Esophagus muscularis mucosa (tissue), 4 donors: ENCODE measurements at regions not wholly inside any gene's neighbourhood (a gene's known extent, or its start where the extent isn't known, plus 50 kb on each side); places are given as distances from the start of the nearest gene placed in this dataset.

ENCODE experiments used
- DNase-seq: peaks from one replicate; pipeline ENCODE4 v3.0.0-alpha.2; 2017; ENCODE audit errors: extremely low spot score
- H3K27ac ChIP-seq, 4 donors: fragments of 200-600 bp; sonication (generic); replicated peaks in 1 of 4; 1 replicate in 3 of 4; 2 replicates in 1 of 4; pipeline ENCODE4 v1.5.1; 2016 to 2019; ENCODE audit warnings: mild to moderate bottlenecking in 1 of 4
- H3K27me3 ChIP-seq, 4 donors: fragments of 200-600 bp; sonication (generic); one replicate each; pipeline versions ENCODE4 v1.5.1 to v1.6.0; 2016 to 2019
- H3K36me3 ChIP-seq, 4 donors: fragments of 200-600 bp; sonication (generic); one replicate each; pipeline ENCODE4 v1.5.1; 2016 to 2019
- H3K4me1 ChIP-seq, 4 donors: fragments of 200-600 bp; sonication (generic); one replicate each; pipeline ENCODE4 v1.5.1; 2016 to 2019
- H3K4me3 ChIP-seq, 4 donors: fragments of 200-600 bp; sonication (generic); 1 replicate in 2 of 4; 2 replicates in 2 of 4; pipeline ENCODE4 v1.5.1; 2016 to 2019; ENCODE audit warnings: mild to moderate bottlenecking in 4 of 4, moderate library complexity in 1 of 4
- H3K9me3 ChIP-seq, 4 donors: fragments of 200-600 bp; sonication (generic); 1 replicate in 3 of 4; 2 replicates in 1 of 4; pipeline ENCODE4 v1.5.1; 2016 to 2019
- CTCF ChIP-seq, 3 experiments: fragments of 200-600 bp in 2 of 3; fragments of 450-650 bp in 1 of 3; sonication (generic) in 2 of 3; IDR thresholded peaks; one replicate each; pipeline ENCODE4 v1.5.1; 2017 to 2019; ENCODE audit warnings: antibody characterized with exemption in 3 of 3, mild to moderate bottlenecking in 2 of 3, moderate library complexity in 1 of 3
- EP300 ChIP-seq: sonication (generic); formaldehyde crosslinking; IDR thresholded peaks from one replicate; pipeline ENCODE4 v1.6.1; 2017; ENCODE audit warnings: antibody characterized with exemption
- POLR2A ChIP-seq: fragments of 450-650 bp; IDR thresholded peaks from one replicate; pipeline ENCODE4 v1.6.1; 2017; ENCODE audit warnings: antibody characterized with exemption, moderate library complexity, mild to moderate bottlenecking, low read depth
- POLR2AphosphoS5 ChIP-seq, 2 donors: sonication (generic); formaldehyde crosslinking; IDR thresholded peaks; one replicate each; pipeline ENCODE4 v1.6.1; 2017; ENCODE audit warnings: antibody characterized with exemption in 2 of 2
- WGBS: methylation state at CpG from one replicate; pipeline ENCODE4 v1.1.5; 2018; 5-methylcytosine and 5-hydroxymethylcytosine counted together
- intact Hi-C: fragments of 100-400 bp; cut with DNase I; formaldehyde crosslinking; loops from one replicate; pipeline ENCODE4 v1.15.1; 2023

- no peak for TF ChIP-seq POLR2A
- Histone ChIP-seq H3K9me3 (no peaks in the 10 kb centered on the region), H3K27me3 (no peaks in the 10 kb centered on the region), H3K4me1 (no peaks in the 10 kb centered on the region), H3K4me3 (no peak overlapping the region), H3K27ac (no peak overlapping the region), H3K36me3 (no peaks in the 10 kb centered on the region)
- intact Hi-C loops, result no loop called here
- no peak for DNase-seq
- 61% methylated on average over 4 of the region's 4 CpGs for WGBS
These were observed 157.4 kb downstream of the MZT1 start for GRCh38 chr13:72570019-72570418.

- Histone ChIP-seq H3K9me3 (no peaks in the 10 kb centered on the region), H3K36me3 (no peaks in the 10 kb centered on the region), H3K4me1 (no peaks in the 10 kb centered on the region), H3K27me3 (no peaks in the 10 kb centered on the region), H3K4me3 (no peak overlapping the region), H3K27ac (no peak overlapping the region)
- intact Hi-C loops, result no loop called here
- 85% methylated on average over 5 of the region's 5 CpGs for WGBS
- TF ChIP-seq POLR2AphosphoS5 (IDR thresholded peaks at IDR 0.05), result no peak
- no peak for TF ChIP-seq CTCF (IDR thresholded peaks at IDR 0.05)
- no peak for TF ChIP-seq EP300
- TF ChIP-seq POLR2A, result no peak
- DNase-seq, result no peak
These were observed 159.9 kb downstream of the MZT1 start for GRCh38 chr13:72567566-72567965.

- no peak for DNase-seq
- H3K4me3 ChIP-seq, result no peak overlapping the region
- no peak overlapping the region for H3K27ac ChIP-seq
- 85% methylated on average over 3 of the region's 3 CpGs for WGBS
- no peaks in the 10 kb centered on the region for H3K27me3 ChIP-seq
- H3K9me3 ChIP-seq, result no peaks in the 10 kb centered on the region
- no peaks in the 10 kb centered on the region for H3K4me1 ChIP-seq
- intact Hi-C loops, result no loop called here
- H3K36me3 ChIP-seq, result no peaks in the 10 kb centered on the region
- TF ChIP-seq POLR2A (no peak), CTCF (IDR thresholded peaks at IDR 0.05) (no peak), POLR2AphosphoS5 (IDR thresholded peaks at IDR 0.05) (no peak), EP300 (no peak)
These were observed 160.9 kb downstream of the MZT1 start for GRCh38 chr13:72566526-72566925.

- Histone ChIP-seq H3K36me3 (no peaks in the 10 kb centered on the region), H3K27me3 (no peaks in the 10 kb centered on the region), H3K27ac (no peak overlapping the region), H3K4me3 (no peak overlapping the region), H3K9me3 (no peaks in the 10 kb centered on the region), H3K4me1 (no peaks in the 10 kb centered on the region)
- intact Hi-C loops, result no loop called here
- WGBS, result 20% methylated on average over 1 of the region's 1 CpG
- DNase-seq, result no peak
- peak; percentile 9 to 40 (median 33) for TF ChIP-seq CTCF (IDR thresholded peaks at IDR 0.05)
- TF ChIP-seq POLR2AphosphoS5 (IDR thresholded peaks at IDR 0.05), result no peak
- TF ChIP-seq EP300, result no peak
- no peak for TF ChIP-seq POLR2A
These were observed 161.5 kb downstream of the MZT1 start for GRCh38 chr13:72565893-72566292.

GRCh38 chr13:72562686-72563085 is 164.7 kb downstream of the MZT1 start:
- no peak overlapping the region for H3K27ac ChIP-seq
- H3K4me3 ChIP-seq, result no peak overlapping the region
- H3K9me3 ChIP-seq, result no peaks in the 10 kb centered on the region
- intact Hi-C loops, result no loop called here
- H3K27me3 ChIP-seq, result no peaks in the 10 kb centered on the region
- H3K4me1 ChIP-seq, result no peaks in the 10 kb centered on the region
- no peak for DNase-seq
- TF ChIP-seq EP300, result no peak
- TF ChIP-seq CTCF (IDR thresholded peaks at IDR 0.05), result no peak
- no peak for TF ChIP-seq POLR2AphosphoS5 (IDR thresholded peaks at IDR 0.05)
- TF ChIP-seq POLR2A, result no peak
- no peaks in the 10 kb centered on the region for H3K36me3 ChIP-seq
- 86% methylated on average over 2 of the region's 2 CpGs for WGBS
